ENCODE measurements at regions not wholly inside any gene's neighbourhood (a gene's known extent, or its start where the extent isn't known, plus 50 kb on each side); places are given as distances from the start of the nearest gene placed in this dataset.

GRCh38 chr3:197425485-197426120 lies 127.2 kb upstream of the DLG1 start:
- no peaks in the 10 kb centered on the region for H3K27me3 ChIP-seq (replicated peaks in 1 of 2; ENCODE audit: control insufficient read depth in 2 of 2, insufficient read depth in 2 of 2, low read length in 1 of 2)
- no peak overlapping the region for H2AFZ ChIP-seq (ENCODE audit: control insufficient read depth, low read depth, low read length)
- H4K20me1 ChIP-seq (ENCODE audit: control insufficient read depth, insufficient read depth) = no peaks in the 10 kb centered on the region
- intact Hi-C loops (cut with micrococcal nuclease; ENCODE audit: unreplicated experiment) (no loop called here), in situ Hi-C loops (cut with MboI) (no loop called here)
- H3K9me3 ChIP-seq (replicated peaks; ENCODE audit: control insufficient read depth, insufficient read depth, low read length) = no peaks in the 10 kb centered on the region
- RAD21 ChIA-PET (ENCODE audit: unreplicated experiment) = no interaction called here
- H3K9ac ChIP-seq (ENCODE audit: control insufficient read depth, insufficient read depth, low read length) = no peak overlapping the region
- H3K4me1 ChIP-seq (ENCODE audit: control insufficient read depth, insufficient read depth, low read length) = no peaks in the 10 kb centered on the region
- no TSS peak for BruUV-seq (replicated peaks)
- no peak overlapping the region for H3K4me2 ChIP-seq (ENCODE audit: control insufficient read depth, insufficient read depth)
- H3K79me2 ChIP-seq (ENCODE audit: control insufficient read depth, insufficient read depth, low read length) = no peaks in the 10 kb centered on the region
- CTCF ChIA-PET = no interaction called here
- POLR2A ChIA-PET = interaction anchor here (0.6 to 1.2 kb wide), 2 partner anchors 30 to 1375 kb away, joined by 3 read pairs; no protein-coding TSS in a partner anchor
- ATAC-seq (no peak), FAIRE-seq (no peak), DNase-seq (ENCODE audit: low read depth, low spot score) (no peak)
- no peak overlapping the region for H3K4me3 ChIP-seq
- no peaks in the 10 kb centered on the region for H3K36me3 ChIP-seq (ENCODE audit: control insufficient read depth in 2 of 2, insufficient read depth in 2 of 2, low read length in 1 of 2)
- H3K27ac ChIP-seq (ENCODE audit: control insufficient read depth, insufficient read depth) = no peak overlapping the region
- WGBS (ENCODE audit: insufficient coverage, insufficient replicate concordance, low lambda C conversion rate, missing lambda C conversion rate) = 65% methylated on average over 14 of the region's 14 CpGs
- SMC1A ChIA-PET (ENCODE audit: uncharacterized antibody, unreplicated experiment) = interaction anchor here (0.5 to 1.6 kb wide), 2 partner anchors 19 to 1352 kb away, joined by 3 read pairs; no protein-coding TSS in a partner anchor
- TF ChIP-seq BCL11A (IDR thresholded peaks at IDR 0.05; ENCODE audit: low read depth, low read length) = no peak
- TF ChIP-seq NFIC (IDR thresholded peaks at IDR 0.05; ENCODE audit: low read depth, low read length) = no peak
- TF ChIP-seq BMI1 (IDR thresholded peaks at IDR 0.05; ENCODE audit: borderline replicate concordance) = no peak
- no peak for TF ChIP-seq SREBF1 (IDR thresholded peaks at IDR 0.05; ENCODE audit: low read length)
- TF ChIP-seq CHD4 (IDR thresholded peaks at IDR 0.05) = no peak
- no peak for TF ChIP-seq SMC3 (IDR thresholded peaks at IDR 0.05; ENCODE audit: borderline replicate concordance, low read length)
- no peak for TF ChIP-seq WRNIP1 (IDR thresholded peaks at IDR 0.05; ENCODE audit: borderline replicate concordance, low read depth, low read length)
- TF ChIP-seq, protein P1, sequence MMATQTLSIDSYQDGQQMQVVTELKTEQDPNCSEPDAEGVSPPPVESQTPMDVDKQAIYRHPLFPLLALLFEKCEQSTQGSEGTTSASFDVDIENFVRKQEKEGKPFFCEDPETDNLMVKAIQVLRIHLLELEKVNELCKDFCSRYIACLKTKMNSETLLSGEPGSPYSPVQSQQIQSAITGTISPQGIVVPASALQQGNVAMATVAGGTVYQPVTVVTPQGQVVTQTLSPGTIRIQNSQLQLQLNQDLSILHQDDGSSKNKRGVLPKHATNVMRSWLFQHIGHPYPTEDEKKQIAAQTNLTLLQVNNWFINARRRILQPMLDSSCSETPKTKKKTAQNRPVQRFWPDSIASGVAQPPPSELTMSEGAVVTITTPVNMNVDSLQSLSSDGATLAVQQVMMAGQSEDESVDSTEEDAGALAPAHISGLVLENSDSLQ (IDR thresholded peaks at IDR 0.05) = no peak
- no peak for TF ChIP-seq ZBTB4 (CRISPR knock-in tag; IDR thresholded peaks at IDR 0.05)
- TF ChIP-seq MTA3 (IDR thresholded peaks at IDR 0.05; ENCODE audit: borderline replicate concordance, low read length) = no peak
- TF ChIP-seq SREBF2 (IDR thresholded peaks at IDR 0.05; ENCODE audit: low read length) = no peak
- TF ChIP-seq, protein P2, sequence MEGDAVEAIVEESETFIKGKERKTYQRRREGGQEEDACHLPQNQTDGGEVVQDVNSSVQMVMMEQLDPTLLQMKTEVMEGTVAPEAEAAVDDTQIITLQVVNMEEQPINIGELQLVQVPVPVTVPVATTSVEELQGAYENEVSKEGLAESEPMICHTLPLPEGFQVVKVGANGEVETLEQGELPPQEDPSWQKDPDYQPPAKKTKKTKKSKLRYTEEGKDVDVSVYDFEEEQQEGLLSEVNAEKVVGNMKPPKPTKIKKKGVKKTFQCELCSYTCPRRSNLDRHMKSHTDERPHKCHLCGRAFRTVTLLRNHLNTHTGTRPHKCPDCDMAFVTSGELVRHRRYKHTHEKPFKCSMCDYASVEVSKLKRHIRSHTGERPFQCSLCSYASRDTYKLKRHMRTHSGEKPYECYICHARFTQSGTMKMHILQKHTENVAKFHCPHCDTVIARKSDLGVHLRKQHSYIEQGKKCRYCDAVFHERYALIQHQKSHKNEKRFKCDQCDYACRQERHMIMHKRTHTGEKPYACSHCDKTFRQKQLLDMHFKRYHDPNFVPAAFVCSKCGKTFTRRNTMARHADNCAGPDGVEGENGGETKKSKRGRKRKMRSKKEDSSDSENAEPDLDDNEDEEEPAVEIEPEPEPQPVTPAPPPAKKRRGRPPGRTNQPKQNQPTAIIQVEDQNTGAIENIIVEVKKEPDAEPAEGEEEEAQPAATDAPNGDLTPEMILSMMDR (IDR thresholded peaks at IDR 0.05 in 2 of 3, conservative IDR thresholded peaks at IDR 0.05 in 1 of 3; ENCODE audit: control insufficient read depth in 2 of 3, extremely low read depth in 1 of 3, insufficient read depth in 1 of 3, low read depth in 3 of 3, low read length in 3 of 3) = no peak
- no peak for TF ChIP-seq SPI1 (IDR thresholded peaks at IDR 0.05; ENCODE audit: borderline replicate concordance, insufficient read depth, low read depth, low read length)
- TF ChIP-seq CBFB (IDR thresholded peaks at IDR 0.05; ENCODE audit: low read depth) = no peak
- TF ChIP-seq, protein P3, sequence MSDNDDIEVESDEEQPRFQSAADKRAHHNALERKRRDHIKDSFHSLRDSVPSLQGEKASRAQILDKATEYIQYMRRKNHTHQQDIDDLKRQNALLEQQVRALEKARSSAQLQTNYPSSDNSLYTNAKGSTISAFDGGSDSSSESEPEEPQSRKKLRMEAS (IDR thresholded peaks at IDR 0.05; ENCODE audit: low read depth, low read length) = no peak

Data from GM12878 (cell line).